HepG2 (cell line): ENCODE measurements at regions not wholly inside any gene's neighbourhood (a gene's known extent, or its start where the extent isn't known, plus 50 kb on each side); places are given as distances from the start of the nearest gene placed in this dataset.

Source experiments
- CBFB ChIP-seq: sonication (generic); formaldehyde crosslinking; IDR thresholded peaks from 2 replicates; pipeline ENCODE4 v1.4.0; 2020; ENCODE audit warnings: missing genetic modification reagents
- EP300 ChIP-seq, 3 experiments: sonication (generic) in 1 of 3; formaldehyde crosslinking in 1 of 3; IDR thresholded peaks; 2 replicates each; pipeline versions ENCODE4 v1.5.1 to v1.6.1; 2011 to 2020; ENCODE audit warnings: low read depth in 2 of 3, low read length in 2 of 3, borderline replicate concordance in 1 of 3, improper control_type of control experiment in 1 of 3, mild to moderate bottlenecking in 1 of 3, missing genetic modification reagents in 1 of 3, moderate library complexity in 1 of 3
- GABPB1 ChIP-seq: IDR thresholded peaks from 2 replicates; pipeline ENCODE4 v1.6.1; 2016; ENCODE audit warnings: mild to moderate bottlenecking, missing genetic modification reagents, moderate library complexity, missing compliant biosample characterization
- MXD1 ChIP-seq: sonication (generic); formaldehyde crosslinking; IDR thresholded peaks from 2 replicates; pipeline ENCODE4 v1.4.0; 2020; ENCODE audit warnings: mild to moderate bottlenecking, missing genetic modification reagents
- PATZ1 ChIP-seq: sonication (generic); formaldehyde crosslinking; IDR thresholded peaks from 2 replicates; pipeline ENCODE4 v1.4.0; 2020; ENCODE audit warnings: missing genetic modification reagents
- POLR2A ChIP-seq, 2 experiments: IDR thresholded peaks; 2 replicates each; pipeline ENCODE4 v1.6.1; 2011; ENCODE audit warnings: low read depth in 2 of 2, low read length in 2 of 2, mild to moderate bottlenecking in 1 of 2, moderate library complexity in 1 of 2; ENCODE audit not compliant: insufficient read depth in 1 of 2
- RAD21 ChIP-seq: fragments of 450-650 bp; formaldehyde crosslinking; IDR thresholded peaks from 2 replicates; pipeline ENCODE4 v1.5.0; 2020; ENCODE audit warnings: mild to moderate bottlenecking
- SMC3 ChIP-seq: IDR thresholded peaks from 2 replicates; pipeline ENCODE4 v1.6.1; 2011; ENCODE audit warnings: low read length, improper control_type of control experiment
- SP1 ChIP-seq, 2 experiments: fragments of 450-650 bp in 1 of 2; sonication (generic) in 1 of 2; formaldehyde crosslinking in 1 of 2; IDR thresholded peaks; 2 replicates each; pipeline versions ENCODE4 v1.4.0 to v1.6.1; 2016 to 2020; ENCODE audit warnings: missing genetic modification reagents in 1 of 2
- TERF1 ChIP-seq: sonication (generic); formaldehyde crosslinking; IDR thresholded peaks from 2 replicates; pipeline ENCODE4 v1.8.0; 2022; ENCODE audit warnings: mild to moderate bottlenecking, missing genetic modification reagents, moderate library complexity
- ZBTB21 ChIP-seq: sonication (generic); formaldehyde crosslinking; IDR thresholded peaks from 2 replicates; pipeline ENCODE4 v1.4.0; 2020; ENCODE audit warnings: missing genetic modification reagents
- ZNF274 ChIP-seq: sonication (generic); formaldehyde crosslinking; IDR thresholded peaks from 2 replicates; pipeline ENCODE4 v1.5.1; 2020; ENCODE audit warnings: mild to moderate bottlenecking, missing genetic modification reagents
- TF ChIP-seq, protein P1 (sequence below): sonication (generic); formaldehyde crosslinking; IDR thresholded peaks from 2 replicates; pipeline ENCODE4 v1.5.1; 2020; ENCODE audit warnings: mild to moderate bottlenecking, missing genetic modification reagents, moderate library complexity
- TF ChIP-seq, protein P2 (sequence below): sonication (generic); formaldehyde crosslinking; IDR thresholded peaks from 2 replicates; pipeline ENCODE4 v1.4.0; 2020; ENCODE audit warnings: missing genetic modification reagents, mild to moderate bottlenecking, borderline replicate concordance

- TF ChIP-seq ZNF274 (CRISPR knock-in tag) (no peak), ZBTB21 (CRISPR knock-in tag) (no peak), MXD1 (CRISPR knock-in tag) (no peak), SP1 (IDR thresholded peaks at IDR 0.05) (no peak), SP1 (CRISPR knock-in tag; IDR thresholded peaks at IDR 0.05) (no peak), CBFB (no peak), SMC3 (no peak), TERF1 (CRISPR knock-in tag) (no peak), RAD21 (CRISPR knock-in tag) (no peak), EP300 (IDR thresholded peaks at IDR 0.05; ENCODE audit: low read depth in 2 of 2, low read length in 2 of 2) (no peak), EP300 (CRISPR knock-in tag; IDR thresholded peaks at IDR 0.05; ENCODE audit: borderline replicate concordance) (no peak), GABPB1 (CRISPR knock-in tag) (no peak), PATZ1 (CRISPR knock-in tag) (no peak), POLR2A (IDR thresholded peaks at IDR 0.05; ENCODE audit: insufficient read depth in 1 of 2, low read depth in 2 of 2, low read length in 2 of 2) (no peak)
- TF ChIP-seq, protein P1, sequence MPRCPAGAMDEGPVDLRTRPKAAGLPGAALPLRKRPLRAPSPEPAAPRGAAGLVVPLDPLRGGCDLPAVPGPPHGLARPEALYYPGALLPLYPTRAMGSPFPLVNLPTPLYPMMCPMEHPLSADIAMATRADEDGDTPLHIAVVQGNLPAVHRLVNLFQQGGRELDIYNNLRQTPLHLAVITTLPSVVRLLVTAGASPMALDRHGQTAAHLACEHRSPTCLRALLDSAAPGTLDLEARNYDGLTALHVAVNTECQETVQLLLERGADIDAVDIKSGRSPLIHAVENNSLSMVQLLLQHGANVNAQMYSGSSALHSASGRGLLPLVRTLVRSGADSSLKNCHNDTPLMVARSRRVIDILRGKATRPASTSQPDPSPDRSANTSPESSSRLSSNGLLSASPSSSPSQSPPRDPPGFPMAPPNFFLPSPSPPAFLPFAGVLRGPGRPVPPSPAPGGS, result no peak
- TF ChIP-seq, protein P2, sequence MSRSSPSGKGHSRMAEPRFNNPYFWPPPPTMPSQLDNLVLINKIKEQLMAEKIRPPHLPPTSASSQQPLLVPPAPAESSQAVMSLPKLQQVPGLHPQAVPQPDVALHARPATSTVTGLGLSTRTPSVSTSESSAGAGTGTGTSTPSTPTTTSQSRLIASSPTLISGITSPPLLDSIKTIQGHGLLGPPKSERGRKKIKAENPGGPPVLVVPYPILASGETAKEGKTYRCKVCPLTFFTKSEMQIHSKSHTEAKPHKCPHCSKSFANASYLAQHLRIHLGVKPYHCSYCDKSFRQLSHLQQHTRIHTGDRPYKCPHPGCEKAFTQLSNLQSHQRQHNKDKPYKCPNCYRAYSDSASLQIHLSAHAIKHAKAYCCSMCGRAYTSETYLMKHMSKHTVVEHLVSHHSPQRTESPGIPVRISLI, result no peak
Observed at GRCh38 chr18:73199151-73199550, 331.4 kb upstream of the NETO1 start.
